Parathyroid adenoma (tissue), 2 donors: ENCODE measurements at regions not wholly inside any gene's neighbourhood (a gene's known extent, or its start where the extent isn't known, plus 50 kb on each side); places are given as distances from the start of the nearest gene placed in this dataset.

Experiments
- H2AFZ ChIP-seq: fragments of 300-600 bp; sonication (generic); one replicate; pipeline ENCODE4 v1.7.0; 2017; ENCODE audit warnings: antibody characterized with exemption, mild to moderate bottlenecking
- H3K27ac ChIP-seq: fragments of 300-600 bp; sonication (generic); one replicate; pipeline ENCODE4 v1.7.0; 2017
- H3K27me3 ChIP-seq: fragments of 300-600 bp; sonication (generic); one replicate; pipeline ENCODE4 v1.7.0; 2017; ENCODE audit warnings: low read length; ENCODE audit not compliant: control insufficient read depth, insufficient read depth
- H3K36me3 ChIP-seq: fragments of 300-600 bp; sonication (generic); one replicate; pipeline ENCODE4 v1.7.0; 2017; ENCODE audit warnings: low read length; ENCODE audit not compliant: control insufficient read depth, insufficient read depth
- H3K4me1 ChIP-seq: fragments of 300-600 bp; sonication (generic); one replicate; pipeline ENCODE4 v1.7.0; 2017; ENCODE audit warnings: control low read depth
- H3K4me2 ChIP-seq: fragments of 300-600 bp; sonication (generic); one replicate; pipeline ENCODE4 v1.7.0; 2017; ENCODE audit warnings: low read length
- H3K4me3 ChIP-seq: fragments of 300-600 bp; sonication (generic); one replicate; pipeline ENCODE4 v1.7.0; 2017; ENCODE audit warnings: low read depth, low read length
- H3K79me2 ChIP-seq: fragments of 300-600 bp; sonication (generic); one replicate; pipeline ENCODE4 v1.7.0; 2017; ENCODE audit warnings: control low read depth
- H3K9ac ChIP-seq: fragments of 300-600 bp; sonication (generic); one replicate; pipeline ENCODE4 v1.7.0; 2017; ENCODE audit warnings: mild to moderate bottlenecking
- H3K9me3 ChIP-seq: fragments of 300-600 bp; sonication (generic); one replicate; pipeline ENCODE4 v1.7.0; 2017; ENCODE audit warnings: low read length; ENCODE audit not compliant: control insufficient read depth
- TF ChIP-seq, protein P1 (sequence below): fragments of 300-600 bp; sonication (generic); IDR thresholded peaks from one replicate; pipeline ENCODE4 v1.7.0; 2017; ENCODE audit warnings: antibody characterized with exemption, mild to moderate bottlenecking
- donor health status: primary hyperparathyroidism.

GRCh38 chr2:63768051-63768450 lies 73.6 kb upstream of the UGP2 start:
- TF ChIP-seq, protein P1, sequence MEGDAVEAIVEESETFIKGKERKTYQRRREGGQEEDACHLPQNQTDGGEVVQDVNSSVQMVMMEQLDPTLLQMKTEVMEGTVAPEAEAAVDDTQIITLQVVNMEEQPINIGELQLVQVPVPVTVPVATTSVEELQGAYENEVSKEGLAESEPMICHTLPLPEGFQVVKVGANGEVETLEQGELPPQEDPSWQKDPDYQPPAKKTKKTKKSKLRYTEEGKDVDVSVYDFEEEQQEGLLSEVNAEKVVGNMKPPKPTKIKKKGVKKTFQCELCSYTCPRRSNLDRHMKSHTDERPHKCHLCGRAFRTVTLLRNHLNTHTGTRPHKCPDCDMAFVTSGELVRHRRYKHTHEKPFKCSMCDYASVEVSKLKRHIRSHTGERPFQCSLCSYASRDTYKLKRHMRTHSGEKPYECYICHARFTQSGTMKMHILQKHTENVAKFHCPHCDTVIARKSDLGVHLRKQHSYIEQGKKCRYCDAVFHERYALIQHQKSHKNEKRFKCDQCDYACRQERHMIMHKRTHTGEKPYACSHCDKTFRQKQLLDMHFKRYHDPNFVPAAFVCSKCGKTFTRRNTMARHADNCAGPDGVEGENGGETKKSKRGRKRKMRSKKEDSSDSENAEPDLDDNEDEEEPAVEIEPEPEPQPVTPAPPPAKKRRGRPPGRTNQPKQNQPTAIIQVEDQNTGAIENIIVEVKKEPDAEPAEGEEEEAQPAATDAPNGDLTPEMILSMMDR: no peak

DNA sequence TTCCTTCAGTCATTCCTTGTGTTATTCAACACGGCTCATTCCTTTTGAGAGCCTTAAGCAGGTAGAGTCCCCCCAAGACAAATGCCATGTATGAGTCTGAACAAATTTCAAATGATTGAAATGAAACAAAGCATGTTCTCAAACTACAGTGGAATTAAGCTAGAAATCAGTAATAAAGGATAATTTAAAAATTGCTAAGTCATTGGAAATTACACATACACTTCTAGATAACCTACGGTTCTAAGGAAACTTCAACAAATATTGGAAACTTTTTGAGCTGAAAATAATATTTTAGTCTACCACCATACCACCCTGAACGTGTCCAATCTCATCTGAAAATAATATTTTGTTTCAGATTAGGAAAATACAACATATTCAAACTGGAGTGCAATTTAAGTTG lies 71.8 kb upstream of the UGP2 start:
- TF ChIP-seq, protein P1: no peak
- Histone ChIP-seq H3K9ac (no peak overlapping the region), H3K4me3 (no peak overlapping the region), H3K4me2 (no peak overlapping the region), H3K79me2 (no peaks in the 10 kb centered on the region), H3K9me3 (no peaks in the 10 kb centered on the region), H2AFZ (no peak overlapping the region), H3K27ac (no peak overlapping the region), H3K36me3 (no peaks in the 10 kb centered on the region), H3K4me1 (no peaks in the 10 kb centered on the region), H3K27me3 (no peaks in the 10 kb centered on the region)

More at GRCh38 chr2:63768051-63768450, 73.6 kb upstream of the UGP2 start:
- Histone ChIP-seq H3K9ac (no peak overlapping the region), H3K27me3 (no peaks in the 10 kb centered on the region), H3K4me2 (no peak overlapping the region), H3K36me3 (no peaks in the 10 kb centered on the region), H2AFZ (no peak overlapping the region), H3K4me1 (no peaks in the 10 kb centered on the region), H3K79me2 (no peaks in the 10 kb centered on the region), H3K4me3 (no peak overlapping the region), H3K9me3 (no peaks in the 10 kb centered on the region), H3K27ac (no peak overlapping the region)

- Histone ChIP-seq H3K9me3 (no peaks in the 10 kb centered on the region), H2AFZ (no peak overlapping the region), H3K36me3 (no peaks in the 10 kb centered on the region), H3K4me3 (no peak overlapping the region), H3K9ac (no peak overlapping the region), H3K27me3 (no peaks in the 10 kb centered on the region), H3K4me1 (no peaks in the 10 kb centered on the region), H3K79me2 (no peaks in the 10 kb centered on the region), H3K4me2 (no peak overlapping the region), H3K27ac (no peak overlapping the region)
- TF ChIP-seq, protein P1: no peak
Measured at GRCh38 chr2:63772061-63772460, 69.6 kb upstream of the UGP2 start.

DNA sequence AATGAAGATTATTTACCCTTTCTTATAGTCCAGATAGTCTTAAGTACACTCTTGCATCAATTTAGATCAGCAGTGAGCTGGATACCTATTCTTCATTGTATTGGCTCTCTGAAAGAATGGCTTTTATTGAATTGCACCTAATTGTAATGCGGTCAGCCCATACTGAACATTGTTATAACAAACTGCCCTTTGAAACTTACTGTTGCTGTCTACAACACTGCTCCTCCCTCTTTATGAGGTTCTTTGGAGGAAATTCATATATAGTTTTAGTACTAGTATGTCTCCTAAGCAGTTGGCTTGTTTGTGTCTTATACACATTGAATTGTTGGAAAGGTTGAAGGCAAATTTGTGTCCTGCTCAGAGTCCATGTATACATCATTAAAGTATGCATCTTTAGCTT lies 66.5 kb upstream of the UGP2 start:
- no peaks in the 10 kb centered on the region for H3K36me3 ChIP-seq
- H3K9ac ChIP-seq: no peak overlapping the region
- H3K9me3 ChIP-seq: no peaks in the 10 kb centered on the region
- H2AFZ ChIP-seq: no peak overlapping the region
- no peaks in the 10 kb centered on the region for H3K79me2 ChIP-seq
- no peaks in the 10 kb centered on the region for H3K4me1 ChIP-seq
- no peak overlapping the region for H3K4me2 ChIP-seq
- TF ChIP-seq, protein P1: no peak
- H3K4me3 ChIP-seq: no peak overlapping the region
- H3K27ac ChIP-seq: no peak overlapping the region
- H3K27me3 ChIP-seq: no peaks in the 10 kb centered on the region

GRCh38 chr2:63776382-63776781 lies 65.3 kb upstream of the UGP2 start:
- Histone ChIP-seq H3K9ac (no peak overlapping the region), H3K9me3 (no peaks in the 10 kb centered on the region), H2AFZ (no peak overlapping the region), H3K36me3 (no peaks in the 10 kb centered on the region), H3K27me3 (no peaks in the 10 kb centered on the region), H3K79me2 (no peaks in the 10 kb centered on the region), H3K4me3 (no peak overlapping the region), H3K27ac (no peak overlapping the region), H3K4me1 (no peaks in the 10 kb centered on the region), H3K4me2 (no peak overlapping the region)
- TF ChIP-seq, protein P1: no peak
